ENCODE measurements at regions not wholly inside any gene's neighbourhood (a gene's known extent, or its start where the extent isn't known, plus 50 kb on each side); places are given as distances from the start of the nearest gene placed in this dataset.

GRCh38 chr3:187999821-188000220 is 154.1 kb upstream of the LPP start:
- DNase-seq (ENCODE audit: low read depth): no peak
- H3K4me3 ChIP-seq (ENCODE audit: low read depth, low read length): no peak overlapping the region

GRCh38 chr3:188000361-188000861 is 153.5 kb upstream of the LPP start:
- TF ChIP-seq CTCF (IDR thresholded peaks at IDR 0.05; ENCODE audit: low read depth, low read length, missing control alignments): no peak
- H3K4me3 ChIP-seq (ENCODE audit: low read depth, low read length): no peak overlapping the region
- DNase-seq (ENCODE audit: low read depth): no peak

More at GRCh38 chr3:187999821-188000220, 154.1 kb upstream of the LPP start:
- no peak for TF ChIP-seq CTCF (IDR thresholded peaks at IDR 0.05; ENCODE audit: low read depth, low read length, missing control alignments)

- no peak for DNase-seq (ENCODE audit: low read depth)
- no peak for TF ChIP-seq CTCF (IDR thresholded peaks at IDR 0.05; ENCODE audit: low read depth, low read length, missing control alignments)
- no peak overlapping the region for H3K4me3 ChIP-seq (ENCODE audit: low read depth, low read length)
These were observed 152.9 kb upstream of the LPP start for GRCh38 chr3:188001093-188001492.

- DNase-seq (ENCODE audit: low read depth): no peak
- TF ChIP-seq CTCF (IDR thresholded peaks at IDR 0.05; ENCODE audit: low read depth, low read length, missing control alignments): no peak
- H3K4me3 ChIP-seq (ENCODE audit: low read depth, low read length): no peak overlapping the region
These were observed 152.0 kb upstream of the LPP start for GRCh38 chr3:188001926-188002325.

GRCh38 chr3:188002626-188003138 is 151.3 kb upstream of the LPP start:
- no peak overlapping the region for H3K4me3 ChIP-seq (ENCODE audit: low read depth, low read length)
- no peak for DNase-seq (ENCODE audit: low read depth)
- no peak for TF ChIP-seq CTCF (IDR thresholded peaks at IDR 0.05; ENCODE audit: low read depth, low read length, missing control alignments)

- no peak for TF ChIP-seq CTCF (IDR thresholded peaks at IDR 0.05; ENCODE audit: low read depth, low read length, missing control alignments)
- DNase-seq (ENCODE audit: low read depth): no peak
- no peak overlapping the region for H3K4me3 ChIP-seq (ENCODE audit: low read depth, low read length)
These were observed 150.5 kb upstream of the LPP start for GRCh38 chr3:188003188-188004171.
